ENCODE measurements at regions not wholly inside any gene's neighbourhood (a gene's known extent, or its start where the extent isn't known, plus 50 kb on each side); places are given as distances from the start of the nearest gene placed in this dataset.

DNA sequence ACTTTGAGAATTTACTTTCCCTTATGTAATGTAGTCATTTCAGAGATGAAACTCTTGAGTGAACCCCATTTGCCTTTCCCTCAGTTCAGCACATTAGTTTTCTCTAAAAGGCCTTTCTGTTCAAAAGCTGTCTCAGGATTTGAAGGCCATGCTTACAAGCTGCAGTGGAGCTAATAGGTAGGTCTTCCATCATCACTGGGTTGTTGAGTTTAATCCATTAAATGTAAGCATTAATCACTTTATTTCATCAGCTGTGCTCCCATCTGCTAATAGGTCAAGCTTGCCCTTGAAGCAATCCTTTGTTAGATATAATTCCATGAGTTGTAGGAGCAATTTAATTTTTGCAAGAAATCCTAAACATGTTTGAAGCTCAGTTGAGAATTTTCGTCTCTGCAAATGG is 422.2 kb upstream of the ZP4 start:
- ChIA-PET CTCF (ENCODE audit: low intra/inter-chr PET ratio, low total read pairs) (no interaction called here), POLR2A (no interaction called here)
- in situ Hi-C loops (cut with HindIII; ENCODE audit: extremely low pct_ligation_motif_present, low pct_unique_long_range_greater_than_20kb) = no loop called here

More for the DNA sequence above, 422.2 kb upstream of the ZP4 start:
- no peak for TF ChIP-seq ZNF841 (CRISPR knock-in tag; IDR thresholded peaks at IDR 0.05; ENCODE audit: borderline replicate concordance)
- no peak for TF ChIP-seq ZNF687 (CRISPR knock-in tag; IDR thresholded peaks at IDR 0.05)
- no peak for TF ChIP-seq HIC2 (CRISPR knock-in tag; IDR thresholded peaks at IDR 0.05; ENCODE audit: low read depth)
- FAIRE-seq (no peak), DNase-seq (ENCODE audit: low spot score) (no peak), ATAC-seq (no peak)
- no TSS peak for BruUV-seq (replicated peaks)
- Histone ChIP-seq H2AFZ (ENCODE audit: low read length) (no peak overlapping the region), H3K79me2 (ENCODE audit: insufficient read depth, low read length) (no peaks in the 10 kb centered on the region), H3K9me3 (ENCODE audit: low read length) (peaks cover 95% of the 10 kb centered on the region), H3K27me3 (ENCODE audit: control insufficient read depth in 1 of 2, insufficient read depth in 2 of 2, low read length in 2 of 2) (no peaks in the 10 kb centered on the region), H3K4me2 (ENCODE audit: low read depth, low read length) (no peak overlapping the region), H3K36me3 (replicated peaks in 1 of 2; ENCODE audit: control insufficient read depth in 1 of 2, insufficient read depth in 2 of 2, low read length in 2 of 2) (no peaks in the 10 kb centered on the region), H4K20me1 (ENCODE audit: insufficient read depth, low read length) (no peaks in the 10 kb centered on the region), H3K4me3 (replicated peaks in 1 of 3; ENCODE audit: insufficient read depth in 1 of 3, low read depth in 2 of 3, low read length in 3 of 3) (no peak overlapping the region), H3K9ac (ENCODE audit: insufficient read depth, low read depth, low read length) (no peak overlapping the region), H3K4me1 (ENCODE audit: insufficient read depth, low read length) (no peaks in the 10 kb centered on the region), H3K27ac (ENCODE audit: extremely low read length, insufficient read depth, low read length) (no peak overlapping the region)
- WGBS (ENCODE audit: low lambda C conversion rate) = 0% methylated on average over 1 of the region's 1 CpG
- intact Hi-C loops (cut with micrococcal nuclease; ENCODE audit: unreplicated experiment) = no loop called here
